Astrocyte of the cerebellum (primary cell): ENCODE measurements at regions not wholly inside any gene's neighbourhood (a gene's known extent, or its start where the extent isn't known, plus 50 kb on each side); places are given as distances from the start of the nearest gene placed in this dataset.
"Not testable (repeated sequence)": the region's sequence is repeated elsewhere in the genome, so short reads cannot be mapped to it uniquely, and the experiment has no call there.

Source experiments
- DNase-seq: peaks from one replicate; pipeline ENCODE4 v3.0.0-alpha.2; 2011; ENCODE audit warnings: low read depth
- H3K4me3 ChIP-seq: 2 replicates; pipeline ENCODE4 v1.5.1; 2011; ENCODE audit warnings: mild to moderate bottlenecking, low read depth, low read length, moderate library complexity
- in situ Hi-C: cut with HindIII; loops from 2 replicates; pipeline ENCODE4 v1.10.0; 2017; ENCODE audit warnings: low sequenced_read_pairs
- TF ChIP-seq, protein P1 (sequence below): IDR thresholded peaks from 2 replicates; pipeline ENCODE4 v1.5.1; 2012; ENCODE audit warnings: low read length, low read depth, moderate library complexity, mild to moderate bottlenecking; ENCODE audit errors: missing control alignments

DNA sequence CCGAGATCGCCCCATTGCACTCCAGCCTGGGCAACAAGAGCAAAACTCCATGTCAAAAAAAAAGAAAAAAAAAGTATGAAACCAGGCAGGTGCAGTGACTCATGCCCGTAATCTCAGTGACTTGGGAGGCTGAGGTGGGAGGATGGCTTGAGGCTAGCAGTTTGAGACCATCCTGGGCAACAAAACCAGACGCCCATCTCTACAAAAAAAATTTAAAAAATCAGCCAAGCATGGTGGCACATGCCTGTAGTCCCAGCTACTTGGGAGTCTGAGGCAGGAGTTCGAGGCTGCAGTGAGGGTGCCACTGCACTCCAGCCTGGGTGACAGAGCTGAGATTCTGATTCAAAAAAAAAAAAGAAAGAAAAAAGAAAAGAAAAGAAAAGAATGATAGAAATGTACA, 277.8 kb downstream of the MYCN start:
- H3K4me3 ChIP-seq, result no peak overlapping the region
- in situ Hi-C loops, result no loop called here
- TF ChIP-seq, protein P1, sequence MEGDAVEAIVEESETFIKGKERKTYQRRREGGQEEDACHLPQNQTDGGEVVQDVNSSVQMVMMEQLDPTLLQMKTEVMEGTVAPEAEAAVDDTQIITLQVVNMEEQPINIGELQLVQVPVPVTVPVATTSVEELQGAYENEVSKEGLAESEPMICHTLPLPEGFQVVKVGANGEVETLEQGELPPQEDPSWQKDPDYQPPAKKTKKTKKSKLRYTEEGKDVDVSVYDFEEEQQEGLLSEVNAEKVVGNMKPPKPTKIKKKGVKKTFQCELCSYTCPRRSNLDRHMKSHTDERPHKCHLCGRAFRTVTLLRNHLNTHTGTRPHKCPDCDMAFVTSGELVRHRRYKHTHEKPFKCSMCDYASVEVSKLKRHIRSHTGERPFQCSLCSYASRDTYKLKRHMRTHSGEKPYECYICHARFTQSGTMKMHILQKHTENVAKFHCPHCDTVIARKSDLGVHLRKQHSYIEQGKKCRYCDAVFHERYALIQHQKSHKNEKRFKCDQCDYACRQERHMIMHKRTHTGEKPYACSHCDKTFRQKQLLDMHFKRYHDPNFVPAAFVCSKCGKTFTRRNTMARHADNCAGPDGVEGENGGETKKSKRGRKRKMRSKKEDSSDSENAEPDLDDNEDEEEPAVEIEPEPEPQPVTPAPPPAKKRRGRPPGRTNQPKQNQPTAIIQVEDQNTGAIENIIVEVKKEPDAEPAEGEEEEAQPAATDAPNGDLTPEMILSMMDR, result no peak
- no peak for DNase-seq

DNA sequence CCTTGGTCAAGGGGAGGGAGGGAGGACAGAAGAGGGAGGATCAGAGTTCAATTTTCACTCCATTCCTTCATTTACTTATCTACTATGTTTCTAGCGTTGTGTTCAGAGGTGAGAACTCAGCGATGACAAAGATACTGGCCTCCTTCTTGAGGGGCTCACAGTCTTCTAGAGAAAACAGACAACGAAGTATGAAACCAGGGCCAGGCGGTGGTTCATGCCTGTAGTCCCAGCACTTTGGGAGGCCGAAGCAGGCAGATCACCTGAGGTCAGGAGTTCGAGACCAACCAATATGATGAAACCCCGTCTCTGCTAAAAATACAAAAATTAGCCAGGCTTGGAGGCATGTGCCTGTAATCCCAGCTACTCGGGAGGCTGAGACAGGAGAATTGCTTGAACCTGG, 277.4 kb downstream of the MYCN start:
- H3K4me3 ChIP-seq, DNase-seq, in situ Hi-C loops: not testable (repeated sequence)

DNA sequence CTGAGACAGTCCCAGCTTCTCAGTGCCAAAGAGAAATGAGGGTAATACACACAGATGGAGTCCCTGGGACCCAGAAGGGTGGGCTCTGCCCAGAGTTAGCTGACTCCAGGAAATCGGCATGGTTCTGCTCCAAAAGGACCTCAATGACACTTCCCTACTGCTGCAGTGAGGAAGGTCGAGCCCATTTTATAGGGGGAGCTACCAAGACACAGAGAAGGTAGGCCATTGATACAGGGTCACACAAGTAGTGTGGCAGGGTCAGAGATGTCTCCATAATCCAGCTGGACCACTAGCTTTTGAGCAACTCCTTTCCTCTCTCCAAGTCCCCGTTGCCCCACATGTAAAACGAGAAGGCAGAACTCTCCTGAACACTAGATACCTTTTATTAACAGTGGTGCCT, 276.9 kb downstream of the MYCN start:
- in situ Hi-C loops, result no loop called here
- no peak overlapping the region for H3K4me3 ChIP-seq
- TF ChIP-seq, protein P1, result no peak
- DNase-seq, result no peak

DNA sequence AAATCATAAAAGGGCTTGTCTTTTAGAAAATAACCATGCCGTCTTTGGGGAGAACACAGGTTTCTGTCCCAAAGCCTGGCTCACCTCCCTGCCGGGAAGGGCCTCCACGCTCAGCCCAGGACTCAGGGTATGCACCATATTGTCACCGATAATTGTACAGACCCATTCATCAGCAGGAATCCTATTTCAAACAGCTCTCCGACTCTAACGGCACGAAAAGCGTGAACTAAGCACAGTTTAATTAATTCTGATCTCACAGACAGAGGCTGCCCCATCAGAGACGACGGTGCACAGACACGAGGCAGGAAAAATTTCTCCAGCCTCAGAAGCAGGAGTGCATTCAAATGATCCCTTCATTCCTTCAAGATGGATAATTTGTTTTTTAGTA, 276.2 kb downstream of the MYCN start:
- TF ChIP-seq, protein P1, result no peak
- H3K4me3 ChIP-seq, result no peak overlapping the region
- DNase-seq, result no peak
- in situ Hi-C loops, result no loop called here

DNA sequence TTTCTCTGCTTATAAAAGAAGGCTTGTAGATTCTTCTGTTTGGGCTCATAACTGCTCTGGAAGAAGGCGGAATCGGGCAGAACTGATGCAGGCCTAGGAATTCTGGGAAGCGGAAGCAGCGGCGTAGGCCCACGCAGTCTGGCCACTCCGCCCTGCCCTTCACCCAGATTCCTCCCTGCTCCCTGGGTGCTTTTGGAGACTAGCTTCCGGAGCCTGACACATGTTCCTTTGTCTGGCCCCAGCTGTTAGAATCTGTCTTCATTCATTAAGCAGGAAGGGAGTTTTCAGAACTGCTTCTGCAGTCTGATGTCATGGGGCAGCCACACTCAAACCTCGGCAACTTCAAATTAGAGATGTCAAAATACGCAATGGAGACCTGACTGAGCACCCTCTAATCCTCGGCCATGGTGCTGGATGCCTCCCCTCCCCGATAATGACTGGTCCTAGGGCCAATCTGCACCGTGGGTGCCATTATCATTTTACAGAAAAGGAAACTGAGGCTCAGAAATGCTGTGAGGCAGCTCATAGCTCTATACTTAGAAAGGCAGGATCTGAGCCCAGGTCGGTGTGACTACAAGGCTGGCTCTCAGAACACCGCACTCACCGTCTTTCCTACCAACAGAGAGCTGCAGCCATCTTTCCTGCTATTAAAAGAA, 275.7 kb downstream of the MYCN start:
- in situ Hi-C loops, result no loop called here
- H3K4me3 ChIP-seq, result no peak overlapping the region
- TF ChIP-seq, protein P1, result no peak
- DNase-seq, result no peak

DNA sequence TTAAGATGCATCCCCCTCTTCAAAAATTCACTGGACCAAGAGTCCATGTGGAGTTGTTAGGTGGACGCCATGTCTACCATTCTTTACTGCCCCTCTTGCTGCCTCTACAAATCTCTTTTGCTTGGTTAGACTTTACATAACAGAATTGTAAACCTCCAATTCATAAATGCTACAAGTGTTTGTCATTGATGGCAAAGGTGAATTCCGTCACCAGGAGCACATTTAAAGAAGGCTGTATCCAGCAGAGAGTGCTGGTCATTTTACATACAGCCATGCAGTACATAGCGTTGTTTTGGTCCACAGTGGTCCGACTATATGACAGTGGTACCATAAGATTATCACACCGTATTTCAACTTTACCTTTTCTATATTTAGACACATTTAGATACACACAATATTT, 274.5 kb downstream of the MYCN start:
- no peak for DNase-seq
- in situ Hi-C loops, result no loop called here
- H3K4me3 ChIP-seq, result no peak overlapping the region
- TF ChIP-seq, protein P1, result no peak

DNA sequence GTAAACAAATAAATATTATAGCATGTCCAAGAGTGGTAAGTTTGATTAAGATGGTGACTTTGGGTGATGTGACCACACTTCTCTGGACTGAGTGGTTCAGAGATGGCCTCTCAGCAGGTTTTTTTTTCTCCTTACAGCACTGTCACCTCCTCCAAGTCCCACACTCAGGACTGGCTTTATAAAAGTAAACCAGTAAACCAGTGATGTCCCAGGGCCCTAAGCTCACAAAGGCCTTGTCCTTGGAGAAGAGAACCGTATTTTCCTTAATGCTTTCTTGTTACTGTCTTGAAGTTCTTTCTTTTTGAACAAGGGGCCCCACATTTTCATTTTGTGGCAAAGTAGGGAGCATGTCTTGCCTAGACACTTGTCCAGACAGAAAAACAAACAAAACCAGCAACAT, 274.0 kb downstream of the MYCN start:
- no peak overlapping the region for H3K4me3 ChIP-seq
- TF ChIP-seq, protein P1, result no peak
- DNase-seq, result no peak
- in situ Hi-C loops, result no loop called here
